Thyroid gland (tissue), 4 donors: ENCODE measurements at regions not wholly inside any gene's neighbourhood (a gene's known extent, or its start where the extent isn't known, plus 50 kb on each side); places are given as distances from the start of the nearest gene placed in this dataset.

Experiments
- CTCF ChIP-seq, 6 experiments: fragments of 200-600 bp in 3 of 6; fragments of 450-650 bp in 3 of 6; sonication (generic) in 3 of 6; IDR thresholded peaks; one replicate each; pipeline ENCODE4 v1.5.1; 2016 to 2019; ENCODE audit warnings: antibody characterized with exemption in 6 of 6, mild to moderate bottlenecking in 2 of 6, inconsistent platforms in 1 of 6, moderate library complexity in 1 of 6
- POLR2A ChIP-seq, 2 donors: fragments of 450-650 bp; IDR thresholded peaks; one replicate each; pipeline ENCODE4 v1.6.1; 2017; ENCODE audit warnings: antibody characterized with exemption in 2 of 2, mild to moderate bottlenecking in 2 of 2, moderate library complexity in 1 of 2

- TF ChIP-seq CTCF (IDR thresholded peaks at IDR 0.05), result no peak
- no peak for TF ChIP-seq POLR2A (IDR thresholded peaks at IDR 0.05)
These were observed 127.6 kb upstream of the GATB start for GRCh38 chr4:151888367-151888866.
